ENCODE measurements at regions not wholly inside any gene's neighbourhood (a gene's known extent, or its start where the extent isn't known, plus 50 kb on each side); places are given as distances from the start of the nearest gene placed in this dataset.

GRCh38 chr5:143497749-143498148, 94.3 kb upstream of the NR3C1 start:
- no peak for DNase-seq (ENCODE audit: low spot score)

DNA sequence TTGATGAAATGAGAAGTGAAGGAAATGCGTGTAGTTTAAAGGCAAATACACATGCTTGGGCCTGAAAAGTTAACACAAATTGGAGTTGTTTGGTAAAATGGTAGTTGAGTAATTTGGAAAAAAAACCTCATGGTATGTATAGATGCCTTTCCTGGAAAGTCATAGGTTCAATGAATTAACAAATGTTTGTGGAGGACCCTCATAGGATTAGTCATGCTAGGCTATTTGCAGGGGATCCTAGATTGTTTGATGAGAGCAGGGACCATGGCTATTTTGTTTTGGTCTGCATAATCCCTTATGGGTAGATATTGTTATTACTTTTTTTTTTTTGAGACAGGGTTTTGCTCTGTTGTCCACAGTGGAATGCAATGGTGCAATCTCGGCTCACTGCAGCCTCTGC, 93.5 kb upstream of the NR3C1 start:
- no peak for DNase-seq (ENCODE audit: low spot score)

DNA sequence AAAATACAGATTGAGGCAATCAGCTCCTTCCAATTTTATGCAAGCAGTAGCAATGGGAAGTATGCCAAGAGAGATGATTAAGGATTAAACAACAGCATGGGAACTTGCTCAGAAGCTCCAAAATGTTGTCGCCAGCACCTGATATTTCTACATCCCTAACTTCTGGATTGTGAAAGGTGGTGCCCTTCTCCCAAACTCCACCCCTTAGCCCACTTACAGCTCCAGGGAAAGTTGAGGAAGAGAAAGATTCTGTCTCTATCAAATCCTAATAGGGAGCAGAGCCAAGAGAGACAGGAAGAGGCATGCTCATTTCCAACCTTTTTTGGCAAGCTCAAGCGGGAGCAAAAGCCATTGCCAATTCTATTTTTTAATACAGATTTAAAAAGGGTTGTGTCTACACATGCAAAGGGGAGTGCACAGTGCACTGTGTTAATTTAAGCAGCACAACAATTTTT, 92.4 kb upstream of the NR3C1 start:
- no peak for DNase-seq (ENCODE audit: low spot score)

DNA sequence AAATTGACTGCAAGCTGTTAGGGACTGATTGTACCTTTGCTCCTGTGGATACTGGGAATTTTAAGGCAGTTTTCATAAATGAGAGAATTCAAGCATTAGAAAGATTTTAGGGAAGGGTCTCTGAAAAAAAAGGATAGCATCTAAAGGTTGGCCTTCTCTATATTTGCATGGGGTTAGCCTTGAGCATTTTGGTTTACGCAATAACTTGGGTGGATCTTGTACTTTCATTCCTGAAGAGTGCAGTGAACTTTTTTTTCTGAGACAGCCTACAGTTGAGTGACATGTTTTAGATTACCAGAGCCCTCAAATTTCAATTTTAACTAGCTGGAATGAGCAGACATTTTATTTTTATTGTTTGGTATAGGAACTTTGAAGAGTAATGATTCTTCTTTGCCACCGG, 91.6 kb upstream of the NR3C1 start:
- DNase-seq (ENCODE audit: low spot score) = no peak

DNA sequence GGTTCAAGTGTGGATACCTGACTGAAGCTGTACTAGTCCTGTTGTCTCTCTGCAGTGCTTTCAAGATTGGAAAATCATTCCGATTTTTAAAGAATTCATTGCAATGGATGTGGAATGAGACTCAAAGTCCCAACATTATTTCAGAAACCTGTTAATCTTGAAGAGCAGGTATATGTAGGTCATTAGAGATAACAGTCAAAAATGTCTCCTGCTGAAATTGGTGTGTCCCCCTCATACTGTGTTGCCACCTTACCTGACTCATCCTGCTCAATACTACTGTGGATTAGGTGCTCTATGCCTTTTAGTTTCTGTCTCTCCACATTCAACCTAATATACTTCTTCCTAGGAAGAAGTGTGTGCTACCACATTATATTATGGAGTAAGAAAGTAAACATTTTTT, 91.1 kb upstream of the NR3C1 start:
- no peak for DNase-seq (ENCODE audit: low spot score)

GRCh38 chr5:143494162-143494561, 90.7 kb upstream of the NR3C1 start:
- DNase-seq (ENCODE audit: low spot score) = no peak

GRCh38 chr5:143492783-143493182, 89.3 kb upstream of the NR3C1 start:
- no peak for DNase-seq (ENCODE audit: low spot score)

DNA sequence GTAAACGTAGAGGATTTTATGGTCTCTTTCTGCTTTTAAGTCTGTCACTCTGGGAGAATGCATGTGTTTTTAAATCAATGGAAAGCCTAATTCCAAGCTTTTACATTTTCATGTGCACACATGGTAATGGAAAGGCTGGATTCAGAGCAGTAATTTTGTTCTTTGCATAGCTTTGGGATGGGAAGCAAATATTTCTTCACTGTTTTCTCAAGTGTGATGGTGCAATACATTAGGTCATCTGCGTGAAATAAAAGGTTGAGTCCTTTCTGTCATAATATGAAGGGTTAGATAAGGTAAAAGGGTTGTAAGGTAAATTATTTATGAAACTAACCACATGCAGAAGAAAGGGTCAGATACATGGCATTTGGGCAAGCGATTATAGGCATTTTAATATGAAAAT, 88.2 kb upstream of the NR3C1 start:
- DNase-seq (ENCODE audit: low spot score) = no peak

GRCh38 chr5:143488381-143488780, 84.9 kb upstream of the NR3C1 start:
- no peak for DNase-seq (ENCODE audit: low spot score)

GRCh38 chr5:143484601-143485000, 81.1 kb upstream of the NR3C1 start:
- DNase-seq (ENCODE audit: low spot score) = no peak

DNA sequence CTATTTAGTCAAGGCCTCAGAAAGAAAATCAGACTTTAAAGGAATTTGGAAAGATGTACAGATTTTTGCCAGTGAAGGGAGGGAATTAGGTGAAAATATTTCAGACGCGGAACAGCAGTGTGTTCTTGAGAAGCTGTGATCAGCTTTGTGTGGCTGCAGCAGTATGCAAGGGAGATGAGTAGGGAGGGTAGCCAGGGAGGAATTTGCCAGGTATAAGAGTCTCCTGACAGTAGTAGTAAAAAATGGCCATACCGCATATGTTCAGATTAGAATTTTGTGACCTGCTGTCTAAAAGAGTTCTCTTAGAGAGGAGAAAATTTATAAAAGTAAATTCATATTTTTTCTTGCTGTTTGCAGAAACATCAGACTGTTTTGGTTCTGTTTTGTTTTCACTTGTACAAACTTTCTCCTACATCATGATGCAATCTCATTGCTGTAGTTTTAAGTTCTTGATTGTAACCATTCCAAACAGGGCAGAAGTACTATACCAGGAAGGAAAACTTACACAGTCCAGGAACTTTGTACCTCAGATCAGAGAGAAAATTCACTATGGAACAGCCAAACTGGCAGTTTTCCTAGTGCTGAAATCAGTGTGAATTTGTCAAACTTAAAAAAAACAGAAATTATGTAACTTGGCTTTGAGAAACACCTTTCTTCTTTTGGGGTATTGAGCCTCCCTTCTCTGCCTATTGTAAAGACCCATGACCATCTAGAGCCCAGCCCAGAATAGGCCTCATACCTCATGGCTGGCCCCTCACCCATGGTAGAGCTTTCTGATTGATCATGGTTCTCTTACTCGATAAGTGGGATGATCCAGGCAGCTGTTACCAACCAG, 78.4 kb upstream of the NR3C1 start:
- DNase-seq (ENCODE audit: low spot score) = no peak

DNA sequence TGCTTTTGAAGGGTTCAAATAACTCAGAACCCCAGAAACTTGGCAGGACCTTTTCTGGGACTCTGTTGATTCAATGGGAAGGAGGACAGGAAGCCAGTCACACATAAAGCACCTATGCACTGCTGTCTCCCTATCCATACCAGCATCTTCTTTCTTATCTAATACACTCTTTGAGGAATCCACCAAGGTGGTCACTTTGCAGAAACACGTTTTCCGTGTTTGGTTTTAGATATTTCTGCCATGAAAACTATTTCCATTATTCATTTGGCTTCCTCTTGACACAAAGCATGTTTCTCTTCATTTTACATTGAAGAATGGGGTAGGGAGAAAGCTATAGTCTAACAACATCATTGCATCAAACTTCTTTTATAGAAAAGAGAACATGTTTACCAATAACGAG, 76.5 kb upstream of the NR3C1 start:
- no peak for DNase-seq (ENCODE audit: low spot score)

- no peak for DNase-seq (ENCODE audit: low spot score)
These were observed 75.9 kb upstream of the NR3C1 start for GRCh38 chr5:143479394-143479793.

DNA sequence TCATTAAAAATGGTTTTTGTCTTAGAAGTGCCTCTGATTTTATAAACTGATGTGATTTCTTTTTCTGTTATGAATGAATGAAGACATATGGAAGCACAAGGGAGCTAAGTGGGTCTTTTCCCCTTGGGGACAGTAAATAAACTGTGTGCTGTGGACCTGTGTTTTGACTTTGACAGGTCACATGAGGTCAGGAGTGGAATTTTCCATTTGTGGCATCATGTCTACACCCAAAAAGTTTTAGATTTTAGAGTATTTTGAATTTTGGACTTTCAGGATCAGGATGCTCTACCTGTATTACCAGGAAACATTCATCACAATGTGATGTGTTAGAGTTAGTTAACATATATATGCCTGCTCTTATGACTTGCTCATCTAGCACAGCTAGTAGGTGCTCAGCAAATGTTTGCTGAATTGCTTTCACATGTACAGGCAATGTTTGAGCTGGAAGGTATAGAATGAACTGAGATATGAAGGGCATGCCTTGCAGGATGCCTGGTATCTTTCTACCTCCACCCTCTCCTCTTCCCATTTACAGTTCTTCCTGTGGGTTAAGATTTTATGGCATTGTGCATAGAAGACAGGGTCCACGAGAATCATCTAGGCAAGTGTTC, 73.2 kb upstream of the NR3C1 start:
- no peak for DNase-seq (ENCODE audit: low spot score)

- DNase-seq (ENCODE audit: low spot score) = no peak
These were observed 71.1 kb upstream of the NR3C1 start for GRCh38 chr5:143474616-143475015.

GRCh38 chr5:143473481-143473880, 70.0 kb upstream of the NR3C1 start:
- DNase-seq (ENCODE audit: low spot score) = no peak

DNA sequence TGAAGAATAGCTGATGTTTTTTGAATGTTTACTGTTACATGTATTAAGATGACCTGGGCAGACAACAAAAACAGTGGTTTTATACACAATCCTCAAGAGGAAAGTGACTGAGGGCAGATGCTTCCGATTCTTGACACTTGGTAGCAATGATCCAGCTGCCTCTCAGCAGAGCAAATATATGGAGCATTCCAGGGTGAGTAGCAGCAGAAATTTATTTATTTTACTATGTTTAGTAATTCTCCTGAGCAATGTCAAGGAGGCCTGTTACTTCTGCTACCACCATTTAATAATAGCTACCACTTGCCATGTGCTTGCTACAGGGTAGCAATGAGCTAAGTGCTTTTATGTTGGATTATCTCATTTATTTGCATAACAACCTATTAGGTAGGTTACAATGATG, 69.1 kb upstream of the NR3C1 start:
- DNase-seq (ENCODE audit: low spot score) = no peak

- no peak for DNase-seq (ENCODE audit: low spot score)
These were observed 68.4 kb upstream of the NR3C1 start for GRCh38 chr5:143471666-143472464.

DNA sequence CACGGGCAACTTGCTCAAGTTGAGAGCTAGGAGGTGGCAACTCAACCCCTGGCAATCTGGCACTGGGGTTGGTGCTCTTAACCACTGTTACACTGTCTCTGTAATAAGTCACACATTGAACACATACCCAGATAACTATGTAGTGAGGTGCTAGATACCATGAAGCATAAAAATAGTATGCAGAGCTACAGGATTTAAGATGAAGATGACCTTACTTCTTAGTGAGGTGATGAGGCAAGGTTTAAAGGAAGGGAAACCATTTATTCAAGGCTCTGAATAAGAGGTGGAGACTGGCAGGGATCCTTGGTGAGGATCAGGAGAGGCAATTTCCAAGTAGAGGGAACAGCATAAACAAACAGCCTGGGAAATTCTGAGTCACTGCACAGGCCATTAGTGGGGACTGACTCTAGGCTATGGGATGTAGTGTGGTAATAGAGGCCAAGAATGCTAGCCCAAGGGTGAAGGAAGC, 67.6 kb upstream of the NR3C1 start:
- no peak for DNase-seq (ENCODE audit: low spot score)

DNA sequence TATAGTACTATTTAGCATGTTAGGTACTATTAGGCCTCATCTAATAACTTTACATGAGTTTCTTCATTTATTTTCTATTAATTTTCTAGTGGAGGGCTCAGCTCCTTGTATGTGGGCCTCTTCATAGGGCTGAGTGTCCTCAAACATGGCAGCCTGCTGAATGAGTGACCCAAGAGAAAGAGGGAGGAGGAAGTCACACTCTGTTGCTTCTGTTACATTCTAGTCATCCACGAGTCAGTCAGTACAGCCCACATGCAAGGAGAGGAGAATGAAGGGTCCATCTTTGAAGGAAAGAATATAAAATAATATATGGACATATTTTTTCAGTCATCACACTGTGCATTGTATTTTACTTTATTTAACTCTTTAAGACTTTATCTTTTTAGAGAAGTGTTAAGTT, 66.6 kb upstream of the NR3C1 start:
- no peak for DNase-seq (ENCODE audit: low spot score)

DNA sequence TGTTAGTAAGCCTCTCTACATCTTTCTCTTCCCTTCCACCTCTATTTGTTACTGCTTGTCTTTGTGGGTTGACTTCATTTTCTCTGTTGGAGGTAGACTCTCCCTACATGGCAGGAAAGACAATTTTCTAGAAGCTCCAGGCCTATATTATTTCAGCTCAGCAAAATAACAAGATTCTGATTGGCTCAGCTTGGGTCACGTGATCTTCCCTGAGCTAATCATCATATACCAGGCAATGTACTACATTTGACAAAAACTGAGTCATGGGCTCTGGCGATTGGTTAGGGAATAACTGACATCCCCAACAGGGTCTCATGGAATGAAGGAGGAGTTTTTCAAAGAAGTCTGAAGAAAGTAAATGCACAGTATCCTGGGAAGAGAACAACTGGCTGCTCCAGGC, 65.6 kb upstream of the NR3C1 start:
- DNase-seq (ENCODE audit: low spot score) = no peak

DNA sequence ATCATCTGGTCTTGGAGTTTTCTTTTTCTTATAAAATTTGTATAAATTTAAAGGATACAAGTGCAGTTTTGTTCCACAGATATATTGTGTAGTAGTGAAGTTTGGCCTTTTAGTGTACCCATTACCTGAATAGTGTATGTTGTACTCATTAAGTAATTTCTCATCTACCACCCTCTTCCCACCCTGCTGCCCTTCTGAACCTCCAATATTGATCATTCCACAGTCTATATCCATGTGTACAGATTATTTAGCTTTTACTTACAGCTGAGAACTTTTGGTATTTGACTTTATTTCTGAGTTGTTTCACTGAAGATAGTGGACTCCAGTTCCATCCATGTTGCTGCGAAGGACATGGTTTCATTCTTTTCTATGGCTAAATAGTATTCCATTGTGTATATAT, 63.1 kb upstream of the NR3C1 start:
- DNase-seq (ENCODE audit: low spot score) = no peak
